HG03097 (cell line): ENCODE measurements at regions not wholly inside any gene's neighbourhood (a gene's known extent, or its start where the extent isn't known, plus 50 kb on each side); places are given as distances from the start of the nearest gene placed in this dataset.

ENCODE experiments used
- ATAC-seq: cut with Tn5 transposase; IDR thresholded peaks from one replicate; pipeline ENCODE4 v1.9.1; 2021; ENCODE audit not compliant: unreplicated experiment, low FRiP score

GRCh38 chr5:18977880-18978279, 1010.1 kb downstream of the CDH18 start:
- ATAC-seq, result no peak

- no peak for ATAC-seq
Observed at GRCh38 chr5:18984559-18985080, 1003.4 kb downstream of the CDH18 start.

DNA sequence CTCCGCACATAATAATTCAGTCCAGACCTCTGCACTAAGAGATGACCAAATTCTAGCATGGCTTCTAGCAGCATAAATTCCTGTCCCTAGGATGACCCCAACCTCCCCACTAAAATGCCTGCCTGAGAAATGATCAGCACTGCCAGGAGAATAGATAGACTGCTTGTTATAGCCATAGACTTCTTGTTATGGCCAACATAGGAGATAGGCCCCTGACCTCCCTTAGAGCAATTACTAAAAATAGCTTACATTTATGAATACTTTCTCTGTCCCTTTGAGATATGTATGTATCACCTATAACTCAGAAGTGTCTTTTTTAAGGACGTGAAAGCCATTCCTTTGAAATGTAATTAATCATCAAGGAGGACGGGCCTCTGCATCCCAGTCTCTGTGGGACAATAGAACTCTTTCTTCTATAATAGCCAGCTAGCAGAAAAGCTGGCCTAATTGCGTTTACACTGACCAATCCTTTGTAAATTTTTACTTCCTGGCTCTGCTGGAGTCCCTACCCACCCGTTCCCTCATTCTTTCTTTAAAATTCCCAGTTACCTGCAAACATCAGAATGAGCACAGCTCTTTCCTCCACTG, 1002.7 kb downstream of the CDH18 start:
- no peak for ATAC-seq

- ATAC-seq, result no peak
Observed at GRCh38 chr5:18987101-18987500, 1000.9 kb downstream of the CDH18 start.

GRCh38 chr5:18990852-18991251, 997.1 kb downstream of the CDH18 start:
- ATAC-seq, result no peak

DNA sequence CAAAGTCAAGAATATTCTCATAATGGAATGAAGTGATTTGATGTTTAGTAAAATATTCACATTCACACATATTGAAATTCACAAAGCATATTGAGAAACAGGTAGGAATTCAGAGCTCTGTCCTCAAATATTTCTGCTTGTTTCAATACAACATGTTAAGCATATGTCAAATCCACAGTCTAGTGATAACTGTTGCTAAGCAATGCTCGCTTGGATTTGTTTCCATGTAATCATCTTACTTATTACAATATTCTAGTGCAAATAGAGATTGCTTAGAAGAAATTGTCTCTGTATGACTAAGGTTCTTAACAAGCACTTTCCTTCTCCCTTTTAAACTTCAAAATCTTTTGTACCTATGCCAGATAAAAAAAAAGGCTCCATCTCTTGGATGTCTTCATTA, 995.7 kb downstream of the CDH18 start:
- no peak for ATAC-seq

DNA sequence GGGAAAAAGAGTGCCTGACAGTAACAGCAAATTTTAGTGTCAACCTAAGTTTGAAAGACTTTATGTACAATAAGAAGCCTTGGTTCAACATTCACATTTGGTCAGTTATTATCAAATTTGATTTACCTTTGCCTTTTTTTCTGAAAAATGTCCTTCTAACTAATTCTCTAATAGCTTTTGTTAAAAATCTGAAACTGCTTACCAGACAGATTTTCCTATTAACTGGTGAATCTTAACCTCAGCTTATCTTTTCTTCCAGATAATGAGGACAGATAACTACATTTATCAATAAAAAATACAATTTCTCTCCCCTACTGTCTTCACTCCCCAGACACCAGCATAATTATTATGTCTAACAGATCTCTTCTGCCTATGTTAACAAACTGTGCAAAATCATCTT, 988.5 kb downstream of the CDH18 start:
- no peak for ATAC-seq

- ATAC-seq, result no peak
Observed at GRCh38 chr5:19001054-19001453, 986.9 kb downstream of the CDH18 start.

GRCh38 chr5:19001539-19001938, 986.5 kb downstream of the CDH18 start:
- no peak for ATAC-seq

DNA sequence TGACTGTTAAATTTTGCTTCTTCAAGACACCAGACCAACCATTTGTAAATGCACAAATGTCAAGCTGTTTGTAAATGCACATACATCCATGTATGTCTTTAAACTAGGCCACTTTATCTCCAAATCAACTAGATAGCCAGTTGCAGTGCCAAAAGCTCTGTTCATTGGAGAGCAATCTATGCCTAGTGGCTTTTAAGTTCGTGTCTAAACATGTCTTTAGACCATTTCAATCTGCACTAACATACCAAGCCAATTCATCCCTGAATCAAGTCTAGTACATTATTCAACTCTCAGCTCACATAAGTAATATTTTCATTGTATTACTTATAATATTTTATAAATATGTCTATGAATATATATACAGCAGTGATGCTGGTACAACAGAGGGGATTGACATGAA, 985.9 kb downstream of the CDH18 start:
- ATAC-seq, result no peak

- no peak for ATAC-seq
Observed at GRCh38 chr5:19018822-19019221, 969.2 kb downstream of the CDH18 start.

DNA sequence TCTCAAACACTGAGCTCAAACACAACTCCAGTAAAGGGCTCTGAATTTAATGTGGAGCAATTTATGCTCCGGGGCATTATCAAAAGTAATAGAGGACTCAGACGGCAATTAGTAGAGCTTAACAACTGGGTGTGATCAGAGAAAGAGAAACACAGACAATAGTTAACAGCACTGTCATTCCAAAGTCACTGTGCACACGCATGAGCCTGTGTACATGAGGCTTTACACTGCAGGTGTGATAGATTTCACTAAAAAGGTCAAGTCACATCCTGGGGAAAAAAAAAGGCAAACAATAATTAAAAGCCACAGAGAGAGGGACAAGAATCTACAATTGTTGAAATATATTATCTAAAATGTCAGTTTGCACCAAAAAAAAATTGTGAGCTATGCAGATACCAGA, 956.5 kb downstream of the CDH18 start:
- ATAC-seq, result no peak

GRCh38 chr5:19035816-19036215, 952.2 kb downstream of the CDH18 start:
- no peak for ATAC-seq

DNA sequence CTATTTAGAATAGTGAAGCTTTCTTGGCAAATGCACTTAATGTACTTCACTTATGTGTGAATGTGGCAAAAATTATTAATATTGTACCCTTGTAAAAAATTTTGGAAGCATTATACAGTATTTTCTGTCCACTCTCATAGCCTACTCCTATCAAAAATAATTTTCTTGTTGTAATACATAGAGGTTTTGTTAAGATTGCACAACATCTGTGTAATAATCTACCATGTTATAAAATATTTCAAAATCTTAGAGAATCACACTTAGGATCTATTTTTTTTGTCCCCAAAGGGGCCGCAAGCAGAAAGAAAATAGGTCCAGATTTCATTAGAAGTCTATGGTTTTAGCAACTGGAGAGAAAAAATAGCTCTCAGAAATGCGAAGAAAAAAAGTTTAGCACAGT, 945.9 kb downstream of the CDH18 start:
- ATAC-seq, result no peak

- ATAC-seq, result no peak
Observed at GRCh38 chr5:19044311-19044710, 943.7 kb downstream of the CDH18 start.

- no peak for ATAC-seq
Observed at GRCh38 chr5:19044931-19045695, 942.9 kb downstream of the CDH18 start.

DNA sequence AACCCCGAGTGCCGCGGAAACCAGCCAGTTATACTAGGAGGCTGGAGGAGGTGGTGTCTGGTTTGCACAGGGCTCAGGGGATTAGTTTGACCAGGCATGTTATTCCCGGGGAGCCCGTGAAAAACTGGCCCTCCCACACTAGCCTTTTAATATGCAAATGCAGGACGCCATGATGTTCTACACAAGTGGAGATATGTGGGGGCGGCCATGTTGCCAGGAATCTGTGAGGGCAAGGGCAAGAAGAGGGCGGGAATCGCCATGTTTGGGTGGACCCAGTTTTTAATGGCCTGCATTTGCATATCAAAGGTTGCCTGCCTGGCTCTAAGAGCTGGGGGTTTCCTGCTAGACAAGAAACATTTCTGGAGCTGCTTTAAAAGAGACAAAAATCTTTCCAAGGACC, 940.7 kb downstream of the CDH18 start:
- no peak for ATAC-seq

GRCh38 chr5:19048726-19049125, 939.3 kb downstream of the CDH18 start:
- no peak for ATAC-seq

DNA sequence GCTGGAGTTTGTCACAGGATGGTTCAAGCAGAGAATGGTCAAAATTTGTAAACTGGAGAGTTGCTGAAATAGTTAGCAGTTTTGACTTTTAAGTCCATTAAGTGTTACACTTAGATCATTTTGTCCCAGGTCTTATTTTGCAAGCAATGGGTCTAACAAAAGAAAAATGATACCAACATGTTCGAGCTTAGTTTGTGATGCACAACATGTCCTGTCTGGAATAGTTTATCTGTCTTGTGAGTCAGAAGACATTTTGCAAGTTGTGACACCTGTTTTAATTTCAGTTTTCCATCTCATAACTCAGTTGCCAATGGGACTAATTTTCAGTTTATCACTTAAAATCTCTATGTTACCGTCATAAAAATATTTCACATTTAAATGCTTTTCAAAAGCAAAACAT, 929.8 kb downstream of the CDH18 start:
- ATAC-seq, result no peak

DNA sequence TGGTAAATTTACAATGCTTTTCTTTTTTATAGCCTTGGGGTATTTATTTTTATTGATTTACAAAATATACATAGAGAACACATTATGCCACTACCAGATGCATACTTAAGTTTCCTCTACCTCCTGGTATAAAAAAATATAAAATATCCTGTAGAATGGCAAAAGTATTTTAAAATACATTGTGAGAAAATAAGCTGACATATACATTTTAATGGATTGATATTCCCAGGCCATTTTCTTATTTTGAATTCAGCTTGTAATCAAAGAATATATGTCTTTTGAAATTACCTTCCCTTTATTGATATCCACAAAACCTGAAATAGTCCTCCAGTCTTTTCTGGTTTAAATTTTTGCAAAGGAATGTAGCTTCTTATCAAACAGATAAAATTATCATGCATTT, 923.9 kb downstream of the CDH18 start:
- no peak for ATAC-seq

GRCh38 chr5:19067741-19068140, 920.3 kb downstream of the CDH18 start:
- ATAC-seq, result no peak

DNA sequence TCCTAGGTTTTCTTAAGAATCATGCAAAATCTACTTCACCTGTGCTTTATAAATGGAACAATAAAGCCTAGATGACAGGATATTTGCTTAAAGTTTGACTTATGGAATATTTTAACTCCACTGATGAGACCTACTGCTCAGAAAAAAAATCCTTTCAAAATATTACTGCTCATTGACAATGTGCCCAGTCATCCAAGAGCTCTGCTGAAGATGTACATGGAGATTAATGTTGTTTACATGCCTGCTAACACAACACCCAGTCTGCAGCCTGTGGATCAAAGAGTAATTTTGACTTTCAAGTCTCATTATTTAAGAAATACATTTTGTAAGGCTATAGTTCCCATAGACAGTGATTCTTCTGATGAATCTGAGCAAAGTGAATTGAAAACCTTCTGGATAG, 889.6 kb downstream of the CDH18 start:
- no peak for ATAC-seq
